Right lobe of liver (tissue), 4 donors: ENCODE measurements at regions not wholly inside any gene's neighbourhood (a gene's known extent, or its start where the extent isn't known, plus 50 kb on each side); places are given as distances from the start of the nearest gene placed in this dataset.

Experiments
- CTCF ChIP-seq, 4 donors: fragments of 200-600 bp in 3 of 4; fragments of 450-650 bp in 1 of 4; IDR thresholded peaks; one replicate each; pipeline versions ENCODE4 v1.5.1 to v1.8.0; 2016 to 2022; ENCODE audit warnings: antibody characterized with exemption in 4 of 4, mild to moderate bottlenecking in 2 of 4
- POLR2A ChIP-seq: fragments of 450-650 bp; IDR thresholded peaks from one replicate; pipeline ENCODE4 v1.6.1; 2017; ENCODE audit warnings: antibody characterized with exemption, mild to moderate bottlenecking
- donor health status: DM: no; HTN: no; CAD: no.
- donor health status: DM: no; HTN: no; CAD: no.
- donor health status: DM: no; HTN: yes; CAD: no.

GRCh38 chr5:24280215-24280614, 364.6 kb downstream of the CDH10 start:
- no peak for TF ChIP-seq CTCF (IDR thresholded peaks at IDR 0.05)
- TF ChIP-seq POLR2A: no peak
